Stimulated activated CD4-positive, alpha-beta T cell treated with anti-CD3 and anti-CD28 coated beads, Interleukin-15, amount 100 ng/mL, for 1 hour (primary cell): ENCODE measurements at regions not wholly inside any gene's neighbourhood (a gene's known extent, or its start where the extent isn't known, plus 50 kb on each side); places are given as distances from the start of the nearest gene placed in this dataset.

Experiments used
- DNase-seq, 2 donors: peaks; one replicate each; pipeline ENCODE4 v3.0.0-alpha.2; 2020; ENCODE audit warnings: low read depth in 1 of 2, low spot score in 1 of 2

- no peak for DNase-seq
These were observed 136.1 kb downstream of the KCTD12 start for GRCh38 chr13:76750126-76750525.

DNA sequence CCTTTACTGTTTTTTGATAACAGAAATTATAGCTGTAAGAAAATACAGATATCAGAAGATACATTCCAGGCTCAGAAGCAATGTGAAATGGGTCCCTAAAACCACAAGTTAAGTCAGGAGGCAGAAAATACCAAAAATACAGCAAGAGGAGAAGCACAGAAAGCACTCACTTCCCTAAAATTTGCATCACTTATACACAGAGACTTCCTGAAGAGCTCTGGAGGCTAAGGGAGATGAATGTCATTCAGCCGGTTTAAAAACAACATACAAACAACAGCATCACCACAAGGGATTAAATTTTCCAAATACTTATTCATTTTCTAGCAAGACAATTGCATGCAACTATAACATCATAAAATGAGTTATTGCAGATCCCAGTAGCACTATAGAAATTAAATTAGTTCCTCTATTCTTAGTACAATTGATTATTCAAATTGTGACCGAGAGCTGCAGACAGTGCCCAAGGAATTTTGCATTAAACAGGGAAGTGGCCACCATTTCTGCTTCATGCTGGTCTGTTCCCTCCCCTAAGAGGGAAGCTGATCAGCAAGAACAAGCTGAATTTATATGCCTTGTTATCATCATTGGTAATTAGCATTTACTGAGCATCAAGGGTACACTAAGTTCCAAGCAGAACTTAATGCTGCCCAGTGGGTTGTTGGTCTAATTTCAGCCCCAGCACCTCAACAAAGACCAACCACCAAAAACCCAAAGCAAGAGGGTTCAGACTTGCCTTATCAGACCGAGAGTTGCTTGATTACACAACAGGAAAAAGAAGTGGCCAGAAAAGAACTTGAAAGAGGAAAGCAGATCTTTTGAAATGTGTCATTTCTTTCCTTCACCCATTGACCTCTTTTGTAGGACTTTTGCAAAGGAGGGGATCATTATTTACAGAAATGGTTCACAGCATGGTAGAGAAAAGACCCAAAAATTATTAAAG, 140.7 kb downstream of the KCTD12 start:
- DNase-seq = no peak

DNA sequence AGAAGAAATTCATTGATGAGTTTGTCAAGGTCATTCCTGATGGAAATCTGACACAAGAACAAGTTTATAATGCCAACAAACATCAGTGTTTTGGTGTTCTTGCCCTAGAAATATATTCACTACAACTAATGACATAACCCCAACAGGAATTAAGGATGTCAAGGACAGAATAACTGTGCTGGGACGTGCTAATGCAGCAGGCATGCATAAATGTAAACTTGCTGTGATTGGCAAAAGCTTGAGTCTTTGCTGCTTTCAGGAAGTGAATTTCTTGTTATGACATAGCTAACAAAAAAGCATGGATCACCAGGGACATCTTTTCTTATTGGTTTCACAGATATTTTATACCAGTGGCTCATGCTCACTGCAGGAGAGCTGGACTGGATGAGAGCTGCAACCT, 144.6 kb downstream of the KCTD12 start:
- no peak for DNase-seq

DNA sequence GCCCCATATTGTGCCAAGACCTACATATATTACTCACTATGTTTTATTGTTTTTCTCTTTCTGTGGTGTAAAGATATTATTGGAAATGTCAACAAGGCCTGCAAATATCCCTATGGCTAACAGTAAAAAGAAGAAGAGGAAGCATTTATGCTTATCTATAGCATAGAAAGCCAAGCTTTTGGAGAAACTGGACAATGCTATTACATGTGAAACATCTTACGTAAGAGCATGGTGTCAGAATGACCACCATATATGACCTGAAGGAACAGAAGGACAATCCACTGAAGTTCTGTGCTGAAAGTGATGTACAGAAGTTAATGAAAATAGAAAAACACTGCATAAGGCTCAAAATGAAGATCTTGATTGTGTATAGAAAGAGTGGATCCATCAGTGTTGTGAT, 145.2 kb downstream of the KCTD12 start:
- no peak for DNase-seq

GRCh38 chr13:76738616-76739015, 147.6 kb downstream of the KCTD12 start:
- no peak for DNase-seq

- no peak for DNase-seq
These were observed 148.7 kb downstream of the KCTD12 start for GRCh38 chr13:76737526-76737925.

GRCh38 chr13:76735641-76736040, 150.6 kb downstream of the KCTD12 start:
- no peak for DNase-seq

GRCh38 chr13:76733671-76734070, 152.5 kb downstream of the KCTD12 start:
- no peak for DNase-seq

- DNase-seq = no peak
These were observed 153.8 kb downstream of the KCTD12 start for GRCh38 chr13:76732367-76732766.

- DNase-seq = no peak
These were observed 156.0 kb downstream of the KCTD12 start for GRCh38 chr13:76730220-76730619.

DNA sequence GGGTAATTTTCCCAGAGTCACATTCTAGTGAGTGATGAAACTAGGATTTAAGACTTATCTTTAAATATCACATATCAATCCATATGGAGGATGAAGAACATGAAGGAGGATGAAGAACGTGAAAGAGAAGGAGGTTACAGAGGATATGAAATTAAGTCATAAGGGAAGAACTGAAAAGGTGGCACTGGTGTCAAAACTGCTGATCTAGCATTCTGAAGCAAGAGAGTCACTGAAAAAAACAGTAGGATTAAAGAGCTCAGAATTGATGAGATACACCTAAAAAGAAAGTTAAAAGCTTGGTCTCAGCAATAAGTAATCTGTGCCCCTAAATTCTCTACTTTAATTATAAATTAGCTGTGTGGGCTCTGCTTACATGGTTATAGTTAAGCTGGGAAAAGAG, 156.5 kb downstream of the KCTD12 start:
- DNase-seq = no peak

DNA sequence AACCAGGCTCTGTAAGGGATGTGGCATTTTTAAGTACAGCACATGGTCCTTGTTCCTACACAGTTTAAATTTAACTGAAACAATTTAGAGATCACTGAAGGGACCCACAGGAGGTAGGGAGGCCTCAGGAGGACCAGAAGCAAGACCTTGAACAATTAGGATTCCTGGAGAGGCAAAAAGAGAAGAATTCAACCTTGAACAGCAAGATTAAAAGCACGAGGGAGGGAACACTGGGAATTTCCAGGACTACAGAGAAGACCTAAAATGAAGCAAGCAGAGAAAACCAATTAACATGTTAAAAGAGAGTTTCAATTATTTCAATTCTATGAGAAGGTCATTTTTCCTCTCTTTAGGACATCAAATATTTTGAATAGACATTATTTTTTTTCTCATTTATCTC, 160.3 kb downstream of the KCTD12 start:
- no peak for DNase-seq

DNA sequence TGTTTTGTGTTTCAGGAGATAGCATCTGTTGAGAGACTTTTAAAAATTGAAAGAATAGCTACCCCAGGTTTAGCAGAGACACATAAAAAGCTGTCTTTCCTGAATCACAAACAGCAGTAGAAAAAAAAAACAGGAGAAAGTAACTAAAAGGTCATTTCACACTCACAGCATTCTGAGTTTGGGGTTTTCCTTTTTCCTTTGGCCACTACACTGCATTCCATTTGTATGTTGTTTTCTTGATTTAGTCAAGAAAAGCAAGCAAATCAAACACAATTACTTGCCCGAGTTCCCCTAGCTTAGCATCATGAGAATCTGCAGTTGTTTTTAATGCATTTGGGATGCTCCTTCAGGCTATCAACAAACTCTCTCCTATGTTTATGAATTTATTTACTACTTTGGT, 161.0 kb downstream of the KCTD12 start:
- DNase-seq = no peak

DNA sequence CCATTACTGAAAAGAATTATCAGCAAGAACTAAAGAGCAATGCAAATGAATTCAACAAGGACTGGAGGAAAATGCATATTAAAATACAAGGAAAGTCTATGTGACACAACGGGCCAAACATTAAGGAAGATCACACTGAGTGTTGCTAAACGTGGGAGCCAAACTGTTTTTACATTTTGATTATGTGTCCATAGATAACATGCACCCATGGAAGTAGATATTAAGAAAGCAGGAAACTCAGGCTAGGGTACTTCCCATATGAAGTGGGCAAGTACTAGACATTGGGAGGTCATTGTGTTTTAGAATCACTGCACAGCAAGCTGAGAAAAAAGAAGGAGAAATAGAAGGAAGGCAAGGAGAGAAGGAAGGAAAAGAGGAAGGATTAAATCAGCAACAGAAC, 161.8 kb downstream of the KCTD12 start:
- no peak for DNase-seq

DNA sequence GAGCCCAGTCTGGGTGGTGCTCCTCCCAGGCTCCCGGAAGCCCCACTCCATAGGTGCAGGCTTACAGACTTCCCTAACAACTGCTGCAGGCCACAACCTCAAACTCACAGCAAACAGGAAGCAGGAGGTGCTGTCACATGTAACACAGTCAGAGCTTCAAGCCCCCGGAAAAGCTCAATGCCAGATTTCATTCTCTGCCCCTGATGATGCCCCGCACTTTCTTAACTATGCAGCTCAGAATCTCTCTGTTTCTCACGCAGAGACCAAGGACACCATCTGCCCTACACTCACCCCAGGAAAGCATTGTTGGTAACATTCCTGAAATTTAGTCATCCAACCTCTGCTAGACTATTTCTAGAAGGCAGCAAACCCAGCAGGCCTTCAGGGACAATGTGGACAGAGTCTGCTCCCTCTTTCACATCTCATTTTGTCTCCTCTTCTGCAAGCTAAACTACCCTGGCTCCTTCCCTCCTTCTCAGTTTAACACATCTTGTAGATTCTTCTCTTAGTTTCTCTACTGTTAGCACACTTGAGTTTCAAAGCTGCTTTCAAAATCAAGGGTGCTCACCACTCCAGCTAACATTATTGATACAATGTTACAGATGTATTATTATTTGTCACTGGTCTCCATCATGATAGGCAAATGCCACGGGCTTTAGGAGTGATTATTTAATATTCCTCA, 162.5 kb downstream of the KCTD12 start:
- no peak for DNase-seq

DNA sequence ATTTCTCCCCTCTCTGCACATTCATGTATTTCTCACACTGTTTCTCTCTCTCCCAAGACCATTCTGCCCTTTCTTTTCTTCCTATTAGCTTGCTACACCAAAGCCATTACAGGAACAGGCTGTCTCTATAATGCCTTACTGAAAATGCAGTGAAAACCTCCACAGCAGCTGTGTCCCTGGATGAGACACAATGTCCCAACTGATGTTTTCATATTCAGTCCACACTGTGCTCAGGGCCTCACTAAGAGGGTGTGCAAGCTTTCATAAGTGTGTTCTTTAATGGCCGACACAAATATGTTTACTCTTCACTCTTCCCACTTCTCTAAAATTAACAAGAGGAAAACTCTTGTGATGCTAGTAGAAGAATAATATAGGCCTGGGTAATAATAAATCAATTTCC, 163.4 kb downstream of the KCTD12 start:
- DNase-seq = no peak

GRCh38 chr13:76720821-76721220, 165.4 kb downstream of the KCTD12 start:
- no peak for DNase-seq

GRCh38 chr13:76720416-76720815, 165.8 kb downstream of the KCTD12 start:
- no peak for DNase-seq

DNA sequence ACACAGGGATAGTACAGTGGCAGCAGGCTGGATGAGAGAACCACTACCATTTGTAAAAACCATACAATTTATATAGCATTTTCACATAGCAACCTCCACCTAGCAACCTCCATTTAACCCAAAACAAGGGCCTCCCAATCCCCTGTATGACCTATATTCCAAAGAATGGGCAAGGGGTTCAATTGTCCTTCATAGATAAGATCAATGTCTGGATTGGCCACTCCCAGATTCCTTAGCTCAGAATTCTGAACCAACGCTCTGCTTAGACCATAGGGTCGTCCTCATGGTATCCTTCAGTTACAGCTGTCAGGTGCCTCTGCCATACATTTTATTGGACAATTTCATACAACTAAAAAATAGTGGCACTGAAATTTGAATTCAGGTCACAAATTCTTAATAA, 166.2 kb downstream of the KCTD12 start:
- no peak for DNase-seq

DNA sequence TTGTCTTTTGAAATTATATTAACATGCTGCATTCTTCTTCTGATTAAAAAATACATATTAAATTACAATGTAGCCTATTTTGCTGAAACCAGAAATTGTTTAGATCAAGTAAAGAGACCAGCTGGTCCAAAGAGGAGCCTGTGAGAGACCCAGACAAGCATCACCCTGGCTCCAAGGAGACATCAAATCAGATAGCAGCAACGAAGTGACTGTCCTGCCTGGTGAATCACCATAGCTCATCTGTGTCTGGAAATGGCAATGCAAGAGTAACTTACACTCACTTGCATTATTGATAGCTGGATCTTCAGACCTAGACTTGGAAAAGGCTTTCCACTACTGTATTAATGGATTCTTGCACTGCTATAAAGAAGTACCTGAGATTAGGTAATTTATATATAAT, 169.1 kb downstream of the KCTD12 start:
- DNase-seq = no peak

DNA sequence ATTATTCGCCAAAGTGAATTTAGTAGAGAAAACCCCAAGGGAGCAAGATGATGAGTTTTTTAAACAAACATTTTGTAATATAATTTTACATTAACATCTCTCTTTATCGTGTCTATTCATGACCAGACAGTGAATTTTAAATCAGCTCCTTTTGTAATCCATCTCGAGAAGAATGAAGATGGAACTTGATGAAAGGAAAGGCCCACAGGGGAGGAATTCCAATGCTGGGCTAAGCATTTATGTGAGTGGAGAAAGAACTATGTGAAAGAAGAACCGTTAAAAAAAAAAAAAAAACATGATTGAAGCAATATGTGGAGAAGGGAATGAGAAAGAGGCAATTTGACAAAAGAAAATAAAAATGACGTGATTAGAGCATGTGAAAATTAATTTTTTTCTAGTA, 170.6 kb downstream of the KCTD12 start:
- no peak for DNase-seq

DNA sequence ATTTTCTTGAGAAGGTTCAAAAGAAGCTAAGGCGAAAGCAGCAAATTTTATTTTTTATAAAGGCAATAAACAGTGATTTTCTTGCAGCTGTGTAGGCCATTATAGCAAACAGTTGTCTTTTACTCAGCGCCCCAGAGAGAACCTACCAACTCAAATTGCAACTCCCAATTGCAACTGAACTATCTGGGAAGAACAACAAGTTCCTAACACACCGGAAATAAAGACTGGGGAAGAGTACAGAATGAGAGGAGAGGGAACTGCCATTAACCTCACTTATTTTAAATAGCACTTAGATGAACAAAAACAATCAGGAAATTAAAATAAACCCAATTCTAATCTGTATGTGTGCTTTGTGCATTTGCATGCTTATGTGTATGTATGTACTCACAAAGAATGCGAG, 171.1 kb downstream of the KCTD12 start:
- DNase-seq = no peak

DNA sequence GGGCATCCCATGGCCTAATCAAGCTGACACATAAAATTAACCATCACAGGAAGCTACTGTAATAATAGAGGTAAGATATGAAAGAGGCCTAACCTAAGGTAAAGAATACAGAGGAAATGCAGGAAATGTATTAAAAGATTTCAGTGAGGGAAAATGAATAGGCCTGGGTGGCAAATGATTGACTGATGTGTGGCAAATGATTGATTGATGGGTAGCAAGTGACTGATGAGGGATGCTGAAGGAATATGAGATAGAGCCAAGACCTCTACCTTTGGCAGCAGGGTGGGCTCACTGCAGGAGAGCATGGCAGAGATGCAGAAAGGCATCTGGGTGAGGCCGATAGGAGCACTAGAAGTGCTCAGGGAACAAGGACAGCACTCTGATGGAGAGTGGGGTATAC, 172.9 kb downstream of the KCTD12 start:
- DNase-seq = no peak
